Limb (tissue), 2 donors: ENCODE measurements at regions not wholly inside any gene's neighbourhood (a gene's known extent, or its start where the extent isn't known, plus 50 kb on each side); places are given as distances from the start of the nearest gene placed in this dataset.
"Not testable (repeated sequence)": the region's sequence is repeated elsewhere in the genome, so short reads cannot be mapped to it uniquely, and the experiment has no call there.

Experiments
- DNase-seq, 2 donors: peaks; one replicate each; pipeline ENCODE4 v3.0.0-alpha.2; 2016; ENCODE audit errors: extremely low spot score in 2 of 2

DNA sequence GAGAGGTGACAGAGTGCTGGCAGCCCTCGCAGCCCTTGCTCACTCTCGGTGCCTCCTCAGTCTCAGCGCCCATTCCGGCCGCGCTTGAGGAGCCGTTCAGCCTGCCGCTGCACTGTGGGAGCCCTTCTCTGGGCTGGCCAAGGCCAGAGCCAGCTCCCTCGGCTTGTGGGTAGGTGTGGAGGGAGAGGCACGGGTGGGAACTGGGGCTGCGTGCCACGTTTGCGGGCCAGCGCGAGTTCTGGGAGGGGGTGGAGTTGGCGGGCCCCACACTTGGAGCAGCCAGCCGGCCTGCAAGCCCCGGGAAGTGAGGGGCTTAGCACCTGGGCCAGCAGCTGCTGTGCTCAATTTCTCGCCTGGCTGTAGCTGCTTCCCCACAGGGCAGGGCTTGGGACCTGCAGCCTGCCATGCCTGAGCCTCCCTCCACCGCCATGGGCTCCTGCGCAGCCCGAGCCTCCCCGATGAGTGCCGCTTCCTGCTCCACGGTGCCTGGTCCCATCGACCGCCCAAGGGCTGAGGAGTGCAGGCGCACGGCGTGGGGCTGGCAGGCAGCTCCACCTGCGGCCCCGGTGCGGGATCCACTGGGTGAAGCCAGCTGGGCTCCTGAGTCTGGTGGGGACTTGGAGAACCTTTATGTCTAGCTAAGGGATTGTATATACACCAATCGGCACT, 1278.1 kb downstream of the SUCLG1 start:
- DNase-seq: not testable (repeated sequence)

GRCh38 chr2:83176539-83176938, 1282.5 kb downstream of the SUCLG1 start:
- no peak for DNase-seq

DNA sequence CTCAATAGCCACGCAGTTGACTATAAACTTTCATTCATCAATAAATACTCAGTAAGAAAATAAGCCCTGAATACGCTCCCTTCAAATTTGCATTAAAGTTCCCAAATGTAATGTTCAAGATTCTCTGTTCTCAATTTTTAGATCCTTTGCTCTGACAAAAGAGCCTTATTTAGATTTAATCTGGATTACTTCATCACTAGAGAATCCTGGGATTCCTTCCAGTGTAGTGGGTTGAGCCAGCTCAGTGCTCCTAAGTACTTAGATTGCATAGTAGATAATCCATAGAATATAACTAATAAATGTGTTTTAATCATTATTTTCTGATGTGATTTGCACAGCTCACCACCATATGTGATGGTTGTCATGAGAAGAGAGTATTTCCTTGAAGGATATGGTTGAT, 1286.2 kb downstream of the SUCLG1 start:
- no peak for DNase-seq

GRCh38 chr2:83168377-83168776, 1290.7 kb downstream of the SUCLG1 start:
- DNase-seq: no peak

GRCh38 chr2:83162421-83162820, 1296.7 kb downstream of the SUCLG1 start:
- no peak for DNase-seq

GRCh38 chr2:83160571-83160970, 1298.5 kb downstream of the SUCLG1 start:
- DNase-seq: no peak

- DNase-seq: no peak
These were observed 1303.3 kb downstream of the SUCLG1 start for GRCh38 chr2:83155826-83156225.

GRCh38 chr2:83143946-83144345, 1315.1 kb downstream of the SUCLG1 start:
- no peak for DNase-seq

DNA sequence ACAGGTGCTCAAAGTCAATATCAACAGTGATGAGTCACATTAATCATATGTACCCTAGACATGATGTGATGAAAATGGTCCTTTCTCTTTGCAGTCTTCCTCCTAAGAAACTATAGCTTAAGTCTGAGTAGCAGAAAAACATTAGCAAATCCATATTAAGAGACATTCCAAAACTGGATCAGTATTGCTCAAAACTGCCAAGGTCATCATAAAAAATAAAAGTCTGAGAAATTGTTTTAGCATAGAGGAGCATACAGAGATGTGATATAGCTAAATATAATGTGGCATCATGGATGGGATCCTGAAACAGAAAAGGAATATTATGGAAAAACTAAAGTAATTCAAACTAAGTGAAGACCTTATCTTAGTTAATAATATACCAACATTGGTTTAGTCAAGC, 1316.1 kb downstream of the SUCLG1 start:
- no peak for DNase-seq

- no peak for DNase-seq
These were observed 1343.5 kb downstream of the SUCLG1 start for GRCh38 chr2:83115606-83116005.

DNA sequence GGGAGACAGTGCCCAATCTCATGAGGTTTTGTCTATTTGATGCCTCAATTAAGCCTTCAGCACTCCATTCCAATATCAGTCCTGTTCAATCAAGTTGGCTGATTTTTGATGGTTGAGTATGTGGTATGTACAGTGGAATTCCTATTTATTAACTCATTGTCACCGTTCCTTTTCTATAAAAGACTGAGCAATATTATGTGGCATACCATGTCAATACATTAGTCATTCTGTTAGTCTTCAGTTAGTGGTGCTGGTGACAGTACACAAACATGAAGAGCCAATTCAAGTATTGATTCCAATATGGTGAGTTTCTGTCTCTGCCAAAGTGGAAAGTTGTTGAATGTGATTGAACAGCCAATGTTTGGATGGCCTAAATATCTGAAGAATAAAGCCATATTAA, 1343.9 kb downstream of the SUCLG1 start:
- DNase-seq: no peak

DNA sequence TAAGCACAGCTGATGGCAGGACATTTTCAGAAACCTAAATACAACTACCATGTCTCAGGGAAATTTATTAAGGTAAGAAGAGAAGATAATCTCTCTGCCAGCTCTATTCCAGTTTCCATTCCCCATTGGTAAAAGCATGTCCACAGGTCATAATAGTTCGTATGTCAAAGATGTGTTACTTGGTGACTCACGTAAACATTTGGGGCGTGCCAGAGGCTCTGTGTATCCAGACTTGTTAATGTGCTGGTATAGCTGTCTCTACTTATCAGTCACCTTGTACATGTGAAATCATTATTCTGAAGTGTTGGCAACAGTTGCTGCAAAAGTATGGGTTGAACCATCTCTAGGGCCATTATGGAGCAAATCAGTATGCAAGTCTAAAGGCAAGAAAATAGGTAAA, 1345.1 kb downstream of the SUCLG1 start:
- no peak for DNase-seq

- DNase-seq: no peak
These were observed 1346.2 kb downstream of the SUCLG1 start for GRCh38 chr2:83112858-83113257.

DNA sequence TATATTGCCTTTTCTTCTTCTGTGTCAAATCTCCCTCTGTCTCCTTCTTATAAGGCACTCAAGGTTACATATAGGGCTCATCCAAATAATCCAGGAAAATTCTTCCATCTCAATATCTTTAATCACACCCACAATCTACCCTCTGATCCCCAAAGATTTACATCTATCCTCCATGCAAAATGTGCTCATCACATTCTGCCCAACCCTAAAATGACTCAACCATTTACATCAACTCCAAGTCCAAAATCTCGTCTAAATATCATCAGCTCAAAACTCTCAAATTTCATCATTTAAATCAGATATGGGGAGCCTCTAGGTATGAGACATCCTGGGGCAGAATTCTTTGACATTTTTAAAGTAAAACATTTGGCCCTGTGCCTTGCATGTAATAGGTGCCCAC, 1349.8 kb downstream of the SUCLG1 start:
- no peak for DNase-seq

- no peak for DNase-seq
These were observed 1352.2 kb downstream of the SUCLG1 start for GRCh38 chr2:83106853-83107252.

DNA sequence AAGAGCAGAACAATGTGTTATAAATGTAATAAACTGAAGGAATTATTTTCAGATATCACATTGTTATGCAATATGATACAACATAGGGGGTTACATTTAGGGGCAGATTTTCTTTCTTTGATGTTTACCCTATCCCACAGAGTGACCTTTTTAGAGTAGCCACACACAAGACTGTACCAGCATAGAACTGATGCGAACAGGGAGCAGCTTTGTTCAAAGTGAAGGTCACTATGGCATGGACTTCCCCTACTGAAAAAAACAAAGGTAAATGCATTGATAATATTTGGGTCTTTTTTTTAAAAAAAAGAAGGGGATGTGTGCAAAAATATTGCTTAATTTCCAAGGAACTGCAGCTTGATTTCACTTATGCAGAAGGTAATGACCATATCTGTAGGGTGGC, 1354.9 kb downstream of the SUCLG1 start:
- DNase-seq: no peak

DNA sequence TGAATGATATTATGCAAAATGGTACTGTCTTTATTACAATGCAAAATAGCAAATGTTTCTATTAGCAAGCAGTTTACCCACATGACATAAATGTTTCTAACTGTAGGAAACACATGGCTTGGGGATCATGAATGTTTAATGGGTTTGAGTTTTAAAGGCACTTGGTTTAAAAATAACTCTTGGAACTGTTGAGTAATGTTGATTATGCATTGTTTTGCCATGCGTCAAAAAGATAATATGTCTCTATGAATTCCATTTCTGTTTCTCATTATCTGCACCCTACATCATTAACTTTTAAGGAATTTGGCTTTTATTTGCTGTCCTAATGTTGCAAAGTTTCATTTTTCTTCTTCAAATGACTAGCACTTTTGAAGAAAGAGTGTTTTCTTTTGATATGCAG, 1355.5 kb downstream of the SUCLG1 start:
- no peak for DNase-seq

DNA sequence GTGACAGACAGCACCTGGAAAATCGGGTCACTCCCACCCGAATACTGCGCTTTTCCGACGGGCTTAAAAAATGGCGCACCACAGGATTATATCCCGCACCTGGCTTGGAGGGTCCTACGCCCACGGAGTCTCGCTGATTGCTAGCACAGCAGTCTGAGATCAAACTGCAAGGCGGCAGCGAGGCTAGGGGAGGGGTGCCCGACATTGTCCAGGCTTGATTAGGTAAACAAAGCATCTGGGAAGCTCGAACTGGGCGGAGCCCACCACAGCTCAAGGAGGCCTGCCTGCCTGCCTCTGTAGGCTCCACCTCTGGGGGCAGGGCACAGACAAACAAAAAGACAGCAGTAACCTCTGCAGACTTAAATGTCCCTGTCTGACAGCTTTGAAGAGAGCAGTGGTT, 1370.0 kb downstream of the SUCLG1 start:
- not testable (repeated sequence) for DNase-seq

DNA sequence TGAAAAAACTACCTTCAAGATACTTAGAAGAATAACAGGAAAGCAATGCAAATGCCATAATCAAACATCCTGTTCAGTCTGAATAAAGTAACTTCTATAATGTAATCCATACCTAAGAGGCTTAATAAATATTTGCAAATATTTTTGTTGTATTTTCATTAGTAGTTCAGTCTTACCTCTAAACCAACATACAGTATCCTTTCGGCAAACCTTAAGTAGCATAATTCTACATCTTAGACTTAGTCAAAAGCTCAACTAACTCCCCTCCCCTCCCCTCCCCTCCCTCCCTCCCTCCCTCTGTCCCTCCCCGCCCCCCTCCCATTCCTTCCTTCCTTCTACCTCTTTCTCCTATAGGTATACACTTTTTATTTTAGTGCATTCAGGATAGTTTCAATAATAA, 1373.2 kb downstream of the SUCLG1 start:
- DNase-seq: no peak

- peak; percentile 26 to 78 for DNase-seq
These were observed 1377.0 kb downstream of the SUCLG1 start for GRCh38 chr2:83081826-83082690.

DNA sequence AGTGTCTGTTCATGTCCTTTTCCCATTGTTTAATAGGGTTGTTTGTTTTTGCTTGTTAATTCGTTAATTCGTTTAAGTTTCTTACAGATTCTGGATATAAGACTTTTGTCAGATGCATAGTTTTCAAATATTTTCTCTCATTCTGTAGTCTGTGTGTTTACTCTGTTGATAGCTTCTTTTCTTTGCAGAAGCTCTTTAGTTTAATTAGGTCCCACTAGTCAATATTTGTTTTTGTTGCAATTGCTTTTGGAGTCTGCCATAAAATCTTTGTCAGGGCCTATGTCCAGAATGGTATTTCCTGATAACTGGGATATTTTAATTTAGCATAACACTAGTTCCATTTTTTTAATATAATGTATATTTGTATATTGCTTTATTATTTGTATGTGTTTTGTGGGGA, 1380.1 kb downstream of the SUCLG1 start:
- DNase-seq: no peak

- DNase-seq: no peak
These were observed 1386.3 kb downstream of the SUCLG1 start for GRCh38 chr2:83072767-83073166.

DNA sequence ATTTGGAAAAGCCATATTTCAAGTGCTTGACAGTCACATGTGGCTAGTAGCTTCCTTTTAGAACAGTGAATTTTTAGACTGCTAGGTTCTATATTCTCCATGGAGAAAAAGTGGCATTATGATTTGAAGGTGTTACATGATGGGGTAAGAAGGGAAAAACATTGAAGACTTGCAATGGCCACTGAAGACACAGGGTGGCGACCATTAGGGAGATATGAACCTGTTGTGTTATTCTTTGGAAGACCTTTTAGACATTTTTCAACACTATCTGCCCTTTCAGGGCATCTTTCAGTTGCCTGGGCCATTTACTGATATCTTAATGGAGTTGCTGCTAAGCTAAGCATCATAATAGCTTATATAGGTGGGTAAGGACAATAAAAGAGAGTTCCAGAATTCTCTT, 1387.2 kb downstream of the SUCLG1 start:
- no peak for DNase-seq
